LHCN-M2 (cell line): ENCODE measurements at regions not wholly inside any gene's neighbourhood (a gene's known extent, or its start where the extent isn't known, plus 50 kb on each side); places are given as distances from the start of the nearest gene placed in this dataset.
"Not testable (repeated sequence)": the region's sequence is repeated elsewhere in the genome, so short reads cannot be mapped to it uniquely, and the experiment has no call there.

Source experiments
- DNase-seq: peaks from one replicate; pipeline ENCODE4 v3.0.0-alpha.2; 2012; ENCODE audit warnings: low read depth

GRCh38 chr3:166085164-166085856 is 248.1 kb upstream of the BCHE start:
- no peak for DNase-seq

DNA sequence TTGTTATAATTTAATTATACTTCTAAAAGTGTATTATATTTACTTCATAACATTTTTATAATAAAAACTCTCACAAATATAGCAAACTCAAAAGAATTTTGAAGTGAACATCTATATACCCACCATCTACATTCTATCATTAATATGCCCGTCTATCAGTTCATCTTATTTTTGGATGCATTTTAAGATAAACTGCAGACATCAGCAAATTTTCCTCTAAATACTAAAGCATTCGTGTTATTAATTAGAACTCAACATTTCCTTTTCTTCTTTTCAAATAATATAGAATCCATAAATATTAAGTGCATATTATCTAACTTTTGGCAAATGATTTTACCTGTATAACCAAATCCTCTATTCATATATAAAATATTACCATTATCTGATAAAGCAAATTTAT is 242.9 kb upstream of the BCHE start:
- no peak for DNase-seq

- no peak for DNase-seq
Measured at GRCh38 chr3:166071831-166072230, 234.6 kb upstream of the BCHE start.

GRCh38 chr3:166064476-166064875 is 227.3 kb upstream of the BCHE start:
- DNase-seq = no peak

- DNase-seq = no peak
Measured at GRCh38 chr3:166060789-166061479, 223.7 kb upstream of the BCHE start.

DNA sequence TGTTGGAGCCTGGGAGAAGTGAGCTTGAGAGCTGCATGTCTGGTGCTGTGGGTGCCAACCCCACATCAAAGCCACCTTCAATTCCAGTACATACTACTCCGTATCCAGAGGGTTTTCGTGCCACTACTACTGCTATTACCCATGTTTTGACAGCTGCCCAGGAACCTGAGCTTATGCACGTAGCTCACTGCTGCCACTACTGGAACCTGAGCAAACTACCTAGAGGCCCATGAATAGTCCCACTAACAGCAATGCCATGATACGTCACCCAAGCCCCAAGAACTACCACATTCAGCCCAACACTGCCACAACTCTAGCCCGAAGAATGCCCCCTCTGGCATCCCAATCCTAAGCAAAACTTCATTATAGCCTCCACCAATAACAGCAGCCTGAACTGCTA is 215.2 kb upstream of the BCHE start:
- DNase-seq = no peak

GRCh38 chr3:166029507-166029906 is 192.3 kb upstream of the BCHE start:
- DNase-seq = no peak

DNA sequence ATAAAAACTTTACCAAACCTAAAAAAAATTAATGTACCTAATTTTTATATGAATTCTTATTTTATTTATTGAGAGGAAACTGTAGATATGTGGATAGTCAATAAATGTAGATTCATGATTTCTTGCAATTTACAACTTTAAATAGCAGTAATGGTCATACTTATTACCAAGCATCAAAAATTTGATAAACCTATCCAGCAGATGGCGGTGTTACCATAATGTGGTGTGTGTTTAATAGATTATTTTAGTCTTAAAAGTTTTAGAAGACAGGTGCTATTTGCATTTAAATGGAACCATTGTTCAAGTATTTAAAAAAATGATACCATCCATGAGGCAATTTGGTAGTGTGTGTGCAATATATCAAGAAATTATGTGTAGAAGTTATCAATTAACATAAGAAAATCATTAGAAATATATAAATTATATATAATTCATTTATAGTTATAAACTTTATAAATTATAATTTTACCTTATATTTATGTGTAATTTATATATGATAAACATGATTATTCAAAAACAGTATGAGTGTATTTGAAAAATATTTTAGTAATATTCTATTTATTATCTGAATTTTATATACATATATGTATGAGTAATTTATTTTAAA is 176.0 kb upstream of the BCHE start:
- peak; percentile 1 for DNase-seq

DNA sequence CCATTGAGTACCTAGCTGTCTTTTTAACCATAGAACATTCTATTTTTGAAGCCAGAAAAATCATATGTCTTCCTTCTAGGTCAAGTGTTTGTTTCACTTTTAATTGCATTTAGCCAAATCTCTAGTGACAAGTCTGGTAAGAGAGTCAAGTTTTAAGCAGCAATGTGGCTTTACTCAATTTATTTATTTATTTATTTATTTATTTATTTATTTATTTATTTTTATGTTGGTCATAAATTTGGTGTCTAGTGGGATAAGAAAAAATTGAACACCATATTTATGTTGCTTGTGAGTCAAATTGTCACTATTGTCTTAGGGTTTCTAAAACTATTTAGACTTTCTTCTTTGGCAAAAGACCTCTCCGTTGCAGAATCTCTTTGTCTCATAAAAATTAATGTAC is 174.5 kb upstream of the BCHE start:
- DNase-seq = no peak

DNA sequence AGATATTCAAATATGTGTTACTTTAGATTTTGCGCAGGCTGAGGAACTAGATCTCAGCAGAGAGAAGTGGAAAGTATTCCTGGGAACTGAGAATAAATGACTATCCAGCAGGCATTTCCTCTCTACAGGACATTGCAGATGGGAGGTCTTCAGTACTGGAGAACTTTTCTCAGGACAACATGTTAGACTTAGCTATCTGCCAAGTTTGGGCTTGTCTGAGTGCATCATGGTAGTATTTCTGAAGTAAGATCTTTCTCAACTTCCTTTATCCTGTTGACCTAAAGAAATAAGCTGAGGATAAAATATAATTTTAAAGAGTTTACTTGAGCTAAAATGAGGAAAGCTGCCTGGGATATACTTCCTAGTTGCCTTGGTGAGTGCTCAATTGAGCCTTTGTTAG is 167.9 kb upstream of the BCHE start:
- DNase-seq = no peak

DNA sequence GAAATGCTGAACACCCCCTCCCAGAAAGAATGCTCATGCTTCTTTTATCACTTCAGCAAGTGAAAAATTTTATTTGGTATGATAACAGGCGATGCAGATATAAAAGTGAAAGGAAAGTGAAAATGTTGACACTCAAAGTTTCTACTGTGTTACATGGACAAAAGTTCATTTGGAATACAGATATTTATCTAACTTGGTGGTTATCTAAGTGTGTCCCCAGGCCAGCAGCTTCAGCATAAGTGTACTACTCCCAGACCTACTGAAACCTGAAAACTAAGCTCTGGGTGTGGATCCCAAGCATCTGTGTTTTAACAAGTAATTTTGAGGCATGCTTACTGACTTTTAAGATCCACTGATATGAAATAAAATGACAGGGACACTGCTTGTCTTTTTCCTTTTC is 157.1 kb upstream of the BCHE start:
- DNase-seq = no peak

DNA sequence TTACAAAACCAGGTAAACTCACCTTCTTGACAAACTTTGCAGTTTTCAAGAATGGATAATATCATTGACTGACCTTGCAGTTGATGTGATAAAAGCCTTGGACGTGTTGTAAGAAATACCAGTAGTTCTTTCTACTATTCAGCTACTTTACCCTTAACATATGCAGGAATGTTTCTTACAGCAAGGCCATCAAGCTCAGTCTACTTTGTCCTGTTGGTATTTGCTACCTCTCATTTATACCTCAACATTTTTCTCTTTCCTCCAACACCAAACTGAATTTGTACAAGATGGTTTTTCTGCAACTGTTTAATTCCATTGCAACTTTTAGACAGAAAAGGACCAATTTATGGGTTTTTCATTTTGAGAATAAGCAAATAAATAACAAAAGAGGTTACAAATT is 147.4 kb upstream of the BCHE start:
- no peak for DNase-seq

DNA sequence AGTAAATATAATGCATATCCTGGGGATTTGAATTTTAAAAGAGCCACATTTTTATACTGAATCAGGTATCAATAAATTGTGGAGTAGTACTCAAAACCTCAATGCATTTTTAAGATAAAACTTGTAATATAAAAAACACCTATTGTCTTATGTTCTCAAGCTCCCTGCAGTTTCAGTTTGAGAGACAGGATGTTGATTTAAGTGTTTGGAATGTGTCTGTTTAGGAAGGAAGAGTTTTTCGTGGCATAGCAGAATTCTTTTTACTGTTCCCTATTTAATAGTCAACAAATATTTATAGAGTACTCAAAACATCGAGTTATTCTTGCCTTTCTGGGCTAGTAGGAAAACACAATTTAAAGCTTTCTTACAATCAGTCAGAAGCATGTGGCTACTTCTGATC is 146.1 kb upstream of the BCHE start:
- no peak for DNase-seq

- DNase-seq = no peak
Measured at GRCh38 chr3:165981318-165981717, 144.1 kb upstream of the BCHE start.

DNA sequence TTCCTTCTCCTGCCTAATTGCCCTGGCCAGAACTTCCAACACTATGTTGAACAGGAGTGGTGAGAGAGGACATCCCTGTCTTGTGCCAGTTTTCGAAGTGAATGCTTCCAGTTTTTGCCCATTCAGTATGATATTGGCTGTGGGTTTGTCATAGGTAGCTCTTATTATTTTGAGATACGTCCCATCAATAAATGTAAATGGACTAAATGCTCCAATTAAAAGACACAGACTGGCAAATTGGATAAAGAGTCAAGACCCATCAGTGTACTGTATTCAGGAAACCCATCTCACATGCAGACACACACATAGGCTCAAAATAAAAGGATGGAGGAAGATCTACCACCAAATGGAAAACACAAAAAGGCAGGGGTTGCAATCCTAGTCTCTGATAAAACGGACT is 123.6 kb upstream of the BCHE start:
- not testable (repeated sequence) for DNase-seq

DNA sequence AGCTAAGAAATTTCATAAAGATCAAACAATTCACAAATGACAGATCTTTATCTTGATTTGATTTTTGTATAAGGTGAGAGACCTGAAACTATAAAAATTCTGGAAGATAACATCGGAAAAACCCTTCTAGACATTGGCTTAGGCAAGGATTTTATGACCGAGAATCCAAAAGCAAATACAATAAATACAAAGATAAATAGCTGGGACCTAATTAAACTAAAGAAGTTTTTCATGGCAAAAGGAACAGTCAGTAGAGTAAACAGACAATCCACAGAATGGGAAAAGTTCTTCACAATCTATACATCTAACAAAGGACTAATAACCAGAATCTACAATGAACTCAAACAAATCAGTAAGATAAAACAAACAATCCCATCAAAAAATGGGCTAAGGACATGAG is 116.9 kb upstream of the BCHE start:
- DNase-seq = no peak

DNA sequence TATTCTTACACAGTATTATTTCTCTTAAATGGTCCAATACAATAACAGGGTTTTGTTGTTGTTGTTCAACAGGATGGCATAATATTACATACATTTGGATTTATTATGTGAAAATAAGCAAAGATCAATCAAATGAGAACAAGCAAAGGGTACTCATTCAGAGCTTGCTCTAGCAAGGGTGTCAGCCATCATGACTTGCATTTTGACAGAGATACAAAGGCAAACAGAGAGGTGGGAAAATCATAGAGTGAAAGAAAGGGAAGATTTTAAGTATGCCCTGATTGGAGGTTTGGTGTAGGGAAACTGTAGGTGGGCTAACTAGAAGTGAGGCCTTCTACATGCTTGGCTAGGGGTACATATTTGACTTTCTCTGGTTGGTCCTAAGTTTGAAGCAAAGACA is 109.1 kb upstream of the BCHE start:
- DNase-seq = no peak

DNA sequence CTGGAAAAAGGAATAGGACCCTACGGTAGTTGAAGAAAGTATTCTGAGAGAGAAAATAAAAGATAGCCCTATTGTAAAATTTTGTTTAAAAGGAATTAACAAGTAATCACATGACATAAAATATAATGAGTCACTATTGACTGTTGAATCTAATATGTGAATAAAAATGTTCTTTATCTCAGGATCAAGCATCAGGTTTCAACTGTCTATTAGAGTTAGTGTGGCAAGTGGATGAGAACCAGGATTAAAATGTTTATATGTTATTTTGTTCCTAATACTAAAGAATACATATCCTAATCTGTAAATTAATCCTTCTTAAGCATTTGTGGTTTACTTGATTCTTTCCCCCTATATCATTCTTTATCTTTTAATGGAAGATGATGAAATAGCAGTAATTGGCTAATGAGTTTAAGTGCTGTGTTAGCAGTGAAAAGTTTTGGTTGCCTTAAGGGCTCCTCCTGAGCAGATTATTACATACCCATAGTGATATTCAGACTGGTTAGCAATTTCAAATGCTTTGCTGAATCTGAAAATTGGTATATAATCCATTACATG is 101.8 kb upstream of the BCHE start:
- no peak for DNase-seq

- not testable (repeated sequence) for DNase-seq
Measured at GRCh38 chr3:165936081-165936480, 98.9 kb upstream of the BCHE start.

- not testable (repeated sequence) for DNase-seq
Measured at GRCh38 chr3:165924301-165924791, 87.1 kb upstream of the BCHE start.

- DNase-seq = no peak
Measured at GRCh38 chr3:165920984-165921383, 83.8 kb upstream of the BCHE start.

- no peak for DNase-seq
Measured at GRCh38 chr3:165919284-165919683, 82.1 kb upstream of the BCHE start.

- DNase-seq = no peak
Measured at GRCh38 chr3:165918657-165918979, 81.4 kb upstream of the BCHE start.
